Psoas muscle (tissue), 7 donors: ENCODE measurements at regions not wholly inside any gene's neighbourhood (a gene's known extent, or its start where the extent isn't known, plus 50 kb on each side); places are given as distances from the start of the nearest gene placed in this dataset.

Source experiments
- ATAC-seq, 4 donors: fragments of 200-7000 bp; cut with Tn5 transposase; one replicate each; pipeline ENCODE4 v1.9.1; 2020; ENCODE audit warnings: moderate library complexity in 3 of 4, mild to moderate bottlenecking in 2 of 4
- DNase-seq, 2 donors: peaks; one replicate each; pipeline ENCODE4 v3.0.0-alpha.2; 2020
- H3K27ac ChIP-seq: fragments of 200-600 bp; one replicate; pipeline ENCODE4 v1.8.0; 2022
- H3K27me3 ChIP-seq, 3 donors: fragments of 200-600 bp in 1 of 3; one replicate each; pipeline versions ENCODE4 v1.6.1 to v1.8.0; 2013 to 2022; ENCODE audit warnings: low read length in 2 of 3, mild to moderate bottlenecking in 2 of 3, moderate library complexity in 1 of 3; ENCODE audit not compliant: insufficient read depth in 3 of 3
- H3K36me3 ChIP-seq, 2 donors: fragments of 200-600 bp in 1 of 2; one replicate each; pipeline versions ENCODE4 v1.6.1 to v1.8.0; 2013 to 2022; ENCODE audit warnings: low read depth in 1 of 2, mild to moderate bottlenecking in 1 of 2, moderate library complexity in 1 of 2; ENCODE audit not compliant: insufficient read depth in 1 of 2
- H3K4me1 ChIP-seq: fragments of 200-600 bp; one replicate; pipeline ENCODE4 v1.8.0; 2022
- H3K4me3 ChIP-seq: fragments of 200-600 bp; one replicate; pipeline ENCODE4 v1.8.0; 2022; ENCODE audit warnings: mild to moderate bottlenecking
- H3K9me3 ChIP-seq: fragments of 200-600 bp; one replicate; pipeline ENCODE4 v1.8.0; 2022
- CTCF ChIP-seq: fragments of 200-600 bp; IDR thresholded peaks from one replicate; pipeline ENCODE4 v1.8.0; 2022; ENCODE audit warnings: antibody characterized with exemption
- WGBS, 3 donors: extraction: QIAGEN DNeasy Blood & Tissue Kit; methylation state at CpG; one replicate each; pipeline versions ENCODE4 v1.1.6 to v1.1.7; 2013; 5-methylcytosine and 5-hydroxymethylcytosine counted together
- intact Hi-C, 2 donors: fragments of 100-400 bp; cut with DNase I; formaldehyde crosslinking; loops; one replicate each; pipeline versions ENCODE4 v1.11.0 to v1.14.2; 2022
- donor health status: healthy with polysubstance abuse.
- donor health status: DM: no; HTN: no; CAD: no; lungs with moderate emphysema.
- donor health status: Bipolar disorder and iron deficiency.
- donor health status: healthy.
- donor health status: DM: yes; HTN: yes; CAD: no.
- donor health status: DM: no; HTN: no; CAD: no.
- donor health status: DM: yes; HTN: yes; CAD: no.

GRCh38 chr20:59520814-59521213 is 83.5 kb upstream of the PHACTR3 start:
- TF ChIP-seq CTCF, result no peak
- ATAC-seq, result no peak
- 78 to 84% (median 81%) methylated on average over 2 of the region's 2 CpGs for WGBS, 3 donors

GRCh38 chr20:59525500-59526241 is 78.7 kb upstream of the PHACTR3 start:
- intact Hi-C loops, result no loop called here
- no peaks in the 10 kb centered on the region for H3K36me3 ChIP-seq
- peak; percentile 63 for TF ChIP-seq CTCF
- H3K27me3 ChIP-seq, result peaks cover 0 to 45% (median 0%) of the 10 kb centered on the region in 3 donors
- no peak overlapping the region for H3K27ac ChIP-seq
- no peaks in the 10 kb centered on the region for H3K9me3 ChIP-seq
- no peaks in the 10 kb centered on the region for H3K4me1 ChIP-seq
- no peak overlapping the region for H3K4me3 ChIP-seq
- ATAC-seq (peak in 2 of 4 donors; percentile 48 to 65), DNase-seq (peak; percentile 40 to 64)
- 11 to 17% (median 15%) methylated on average over 31 of the region's 31 CpGs for WGBS, 3 donors

More at GRCh38 chr20:59520814-59521213, 83.5 kb upstream of the PHACTR3 start:
- Histone ChIP-seq H3K36me3 (no peaks in the 10 kb centered on the region), H3K4me1 (no peaks in the 10 kb centered on the region), H3K27ac (no peak overlapping the region), H3K9me3 (no peaks in the 10 kb centered on the region), H3K27me3 (peaks cover 0 to 36% (median 4%) of the 10 kb centered on the region in 3 donors), H3K4me3 (no peak overlapping the region)
- intact Hi-C loops, result no loop called here
- DNase-seq, result no peak

GRCh38 chr20:59526242-59527225 is 77.8 kb upstream of the PHACTR3 start:
- H3K27me3 ChIP-seq, result peaks cover 0 to 45% (median 0%) of the 10 kb centered on the region in 3 donors
- H3K9me3 ChIP-seq, result no peaks in the 10 kb centered on the region
- intact Hi-C loops, result no loop called here
- no peaks in the 10 kb centered on the region for H3K36me3 ChIP-seq
- DNase-seq, result no peak
- H3K27ac ChIP-seq, result no peak overlapping the region
- ATAC-seq, result no peak
- H3K4me3 ChIP-seq, result no peak overlapping the region
- H3K4me1 ChIP-seq, result no peaks in the 10 kb centered on the region
- 38 to 63% (median 62%) methylated on average over 18 of the region's 18 CpGs for WGBS, 3 donors
- TF ChIP-seq CTCF, result no peak

- Histone ChIP-seq H3K9me3 (no peaks in the 10 kb centered on the region), H3K27me3 (peaks cover 0 to 27% (median 0%) of the 10 kb centered on the region in 3 donors), H3K4me1 (no peaks in the 10 kb centered on the region), H3K27ac (no peak overlapping the region), H3K36me3 (no peaks in the 10 kb centered on the region), H3K4me3 (no peak overlapping the region)
- no peak for DNase-seq
- intact Hi-C loops, result no loop called here
- no peak for ATAC-seq
- WGBS, 3 donors, result 56 to 67% (median 62%) methylated on average over 2 of the region's 2 CpGs
- TF ChIP-seq CTCF, result no peak
Observed at GRCh38 chr20:59530782-59531181, 73.6 kb upstream of the PHACTR3 start.
